Esophagus (tissue), 2 donors: ENCODE measurements at regions not wholly inside any gene's neighbourhood (a gene's known extent, or its start where the extent isn't known, plus 50 kb on each side); places are given as distances from the start of the nearest gene placed in this dataset.

ENCODE experiments used
- H3K27ac ChIP-seq, 2 donors: one replicate each; pipeline ENCODE4 v1.5.1; 2013; ENCODE audit warnings: low read depth in 2 of 2, mild to moderate bottlenecking in 2 of 2, inconsistent platforms in 1 of 2, low read length in 1 of 2, moderate library complexity in 1 of 2
- H3K27me3 ChIP-seq, 2 donors: one replicate each; pipeline ENCODE4 v1.6.1; 2013; ENCODE audit warnings: low read length in 2 of 2, control low read depth in 1 of 2, mild to moderate bottlenecking in 1 of 2; ENCODE audit not compliant: insufficient read depth in 2 of 2, control insufficient read depth in 1 of 2
- H3K36me3 ChIP-seq, 2 donors: one replicate each; pipeline ENCODE4 v1.6.1; 2013; ENCODE audit warnings: low read length in 1 of 2; ENCODE audit not compliant: control insufficient read depth in 2 of 2, insufficient read depth in 2 of 2
- H3K4me1 ChIP-seq, 2 donors: one replicate each; pipeline ENCODE4 v1.6.1; 2013; ENCODE audit warnings: low read length in 1 of 2; ENCODE audit not compliant: control insufficient read depth in 2 of 2, insufficient read depth in 2 of 2
- H3K4me3 ChIP-seq, 2 donors: one replicate each; pipeline ENCODE4 v1.5.1; 2013; ENCODE audit warnings: low read length in 2 of 2, mild to moderate bottlenecking in 2 of 2, low read depth in 1 of 2, moderate library complexity in 1 of 2
- H3K9me3 ChIP-seq, 2 donors: one replicate each; pipeline ENCODE4 v1.6.1; 2013; ENCODE audit warnings: mild to moderate bottlenecking in 2 of 2, low read depth in 1 of 2, low read length in 1 of 2, moderate library complexity in 1 of 2; ENCODE audit not compliant: control insufficient read depth in 2 of 2, insufficient read depth in 1 of 2
- WGBS, 2 donors: extraction: QIAGEN DNeasy Blood & Tissue Kit; methylation state at CpG; one replicate each; pipeline ENCODE4 v1.1.7; 2013; 5-methylcytosine and 5-hydroxymethylcytosine counted together
- donor health status: healthy with polysubstance abuse.
- donor health status: Bipolar disorder and iron deficiency.

DNA sequence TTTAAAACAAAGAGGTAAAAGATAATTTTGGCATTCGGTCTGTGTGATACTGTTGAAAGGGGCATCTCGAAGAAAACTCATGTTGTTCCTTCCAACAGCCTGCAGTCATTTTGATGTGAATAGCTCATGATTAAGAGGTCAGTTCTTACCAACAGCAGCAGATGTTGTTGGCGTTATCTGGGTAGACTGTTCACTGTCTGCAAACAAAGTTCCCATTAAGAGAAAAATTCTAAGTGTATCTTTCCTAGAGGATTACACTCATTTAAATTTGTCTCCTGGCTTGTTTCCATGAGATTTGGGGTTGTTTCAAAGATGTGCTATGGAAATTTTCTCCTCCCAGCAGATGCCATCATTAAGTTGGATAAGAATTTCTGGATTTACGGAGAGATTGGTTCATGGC is 138.2 kb upstream of the RORB start:
- H3K9me3 ChIP-seq, result no peaks in the 10 kb centered on the region
- 68 to 70% methylated on average over 4 of the region's 4 CpGs for WGBS, 2 donors
- H3K4me1 ChIP-seq, result no peaks in the 10 kb centered on the region
- H3K27me3 ChIP-seq, result no peaks in the 10 kb centered on the region
- H3K36me3 ChIP-seq, result no peaks in the 10 kb centered on the region
- H3K4me3 ChIP-seq, result no peak overlapping the region
- no peak overlapping the region for H3K27ac ChIP-seq

DNA sequence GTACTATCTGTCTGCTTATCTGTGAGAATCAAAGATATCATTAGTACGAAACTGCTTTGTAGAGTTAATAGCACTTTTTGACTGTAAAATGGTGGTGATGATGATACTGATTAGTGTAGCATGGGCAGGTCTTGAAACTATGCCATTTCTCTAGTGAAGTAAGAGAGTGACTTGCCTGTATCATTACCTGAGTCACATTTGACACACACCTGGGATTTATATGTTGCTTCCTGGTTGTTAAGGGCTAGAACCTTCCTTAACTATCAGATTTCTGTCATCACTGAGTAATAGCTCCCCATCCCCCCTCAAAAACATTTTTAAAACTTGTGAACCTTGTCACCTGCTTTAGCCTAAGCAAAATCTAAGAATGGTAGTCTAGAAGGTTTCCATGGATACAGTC is 135.6 kb upstream of the RORB start:
- H3K27ac ChIP-seq, result no peak overlapping the region
- no peak overlapping the region for H3K4me3 ChIP-seq
- H3K36me3 ChIP-seq, result no peaks in the 10 kb centered on the region
- WGBS, 2 donors, result 81 to 89% methylated on average over 1 of the region's 1 CpG
- no peaks in the 10 kb centered on the region for H3K4me1 ChIP-seq
- H3K27me3 ChIP-seq, result no peaks in the 10 kb centered on the region
- no peaks in the 10 kb centered on the region for H3K9me3 ChIP-seq

DNA sequence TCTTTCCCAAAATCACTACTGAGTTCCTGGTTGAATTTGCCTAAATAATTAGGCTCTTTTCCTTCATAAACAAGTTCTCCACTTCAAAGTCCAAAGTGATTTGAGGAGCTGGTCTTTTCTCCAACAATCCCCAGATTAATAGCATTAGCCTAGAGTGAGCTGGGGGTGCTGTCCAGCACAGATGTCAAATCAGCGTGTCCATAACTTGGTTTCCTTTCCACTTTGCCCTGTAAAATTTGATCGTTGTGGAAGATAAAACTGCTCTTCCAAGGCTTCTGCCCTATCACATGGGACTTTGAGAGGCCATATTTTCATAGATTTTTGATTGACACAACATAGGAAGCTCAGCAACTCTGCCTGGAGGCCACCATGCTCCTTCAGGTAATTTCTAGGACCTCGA is 134.7 kb upstream of the RORB start:
- Histone ChIP-seq H3K36me3 (no peaks in the 10 kb centered on the region), H3K4me1 (no peaks in the 10 kb centered on the region), H3K9me3 (no peaks in the 10 kb centered on the region), H3K27me3 (no peaks in the 10 kb centered on the region), H3K4me3 (no peak overlapping the region), H3K27ac (no peak overlapping the region)
- WGBS, 2 donors, result 60 to 65% methylated on average over 3 of the region's 3 CpGs

DNA sequence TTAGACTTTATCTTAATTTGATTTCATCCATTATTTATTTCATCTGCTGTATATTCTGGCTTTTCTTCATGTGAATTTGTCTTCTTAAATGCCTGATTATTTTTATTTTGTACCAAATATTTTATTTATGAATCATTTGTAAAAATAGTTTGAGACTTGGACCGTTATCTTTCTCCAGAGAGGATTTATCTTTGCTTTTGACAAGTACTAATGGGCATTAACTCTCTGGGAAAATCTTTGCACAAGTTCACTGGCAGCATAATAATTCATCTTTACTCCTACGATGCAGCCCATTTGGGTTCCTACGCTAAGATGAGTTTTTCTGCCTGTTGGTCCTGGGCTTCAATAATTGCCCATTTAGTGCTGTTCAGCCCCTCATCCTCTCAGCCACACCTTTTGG is 131.0 kb upstream of the RORB start:
- H3K9me3 ChIP-seq, result no peaks in the 10 kb centered on the region
- H3K27me3 ChIP-seq, result no peaks in the 10 kb centered on the region
- H3K27ac ChIP-seq, result no peak overlapping the region
- H3K4me3 ChIP-seq, result no peak overlapping the region
- no peaks in the 10 kb centered on the region for H3K36me3 ChIP-seq
- WGBS, 2 donors, result 65 to 68% methylated on average over 3 of the region's 3 CpGs
- H3K4me1 ChIP-seq, result no peaks in the 10 kb centered on the region

DNA sequence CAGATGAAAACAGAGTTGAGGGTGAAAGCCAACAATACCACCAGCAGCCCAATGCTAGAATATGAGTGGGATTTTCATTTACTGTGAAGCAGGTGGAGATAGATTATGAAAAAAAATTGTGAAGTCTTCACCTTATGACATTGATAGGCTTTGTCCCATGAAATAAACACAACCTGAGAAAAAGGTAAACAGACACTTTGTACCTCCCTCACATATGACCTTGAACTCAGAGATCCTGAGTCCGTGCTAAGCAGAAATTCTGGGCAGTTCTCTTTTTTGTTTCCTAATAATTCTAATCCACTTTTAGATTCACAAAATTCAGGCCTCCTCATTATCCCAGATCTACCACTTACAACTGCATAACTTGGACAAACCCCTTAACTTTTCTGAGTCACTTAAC is 127.3 kb upstream of the RORB start:
- Histone ChIP-seq H3K27me3 (peaks cover 0 to 3% of the 10 kb centered on the region in 2 donors), H3K36me3 (no peaks in the 10 kb centered on the region), H3K4me3 (no peak overlapping the region), H3K27ac (no peak overlapping the region), H3K9me3 (no peaks in the 10 kb centered on the region), H3K4me1 (no peaks in the 10 kb centered on the region)
- 54 to 74% methylated on average over 1 of the region's 1 CpG for WGBS, 2 donors

DNA sequence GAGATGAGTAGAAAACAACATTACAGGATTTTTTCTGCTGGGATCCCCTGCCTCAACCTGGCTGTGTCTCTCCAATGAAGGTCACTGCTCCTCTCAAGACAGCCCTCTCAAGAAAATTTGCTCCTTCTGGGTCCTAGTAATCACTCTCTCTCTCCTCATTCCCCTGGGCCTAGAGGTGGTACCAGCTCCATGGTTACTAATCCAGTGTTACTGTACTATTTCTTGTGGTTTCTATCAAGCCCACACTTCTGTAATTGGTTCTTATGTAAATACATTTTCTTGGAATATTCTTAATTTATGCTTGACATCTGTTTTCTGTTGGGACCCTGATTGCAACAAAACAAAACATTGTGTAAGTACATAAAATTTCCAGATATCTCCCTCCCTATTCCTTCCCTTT is 123.8 kb upstream of the RORB start:
- H3K4me1 ChIP-seq, result no peaks in the 10 kb centered on the region
- peaks cover 0 to 3% of the 10 kb centered on the region in 2 donors for H3K27me3 ChIP-seq
- no peaks in the 10 kb centered on the region for H3K9me3 ChIP-seq
- no peak overlapping the region for H3K4me3 ChIP-seq
- no peak overlapping the region for H3K27ac ChIP-seq
- no peaks in the 10 kb centered on the region for H3K36me3 ChIP-seq

DNA sequence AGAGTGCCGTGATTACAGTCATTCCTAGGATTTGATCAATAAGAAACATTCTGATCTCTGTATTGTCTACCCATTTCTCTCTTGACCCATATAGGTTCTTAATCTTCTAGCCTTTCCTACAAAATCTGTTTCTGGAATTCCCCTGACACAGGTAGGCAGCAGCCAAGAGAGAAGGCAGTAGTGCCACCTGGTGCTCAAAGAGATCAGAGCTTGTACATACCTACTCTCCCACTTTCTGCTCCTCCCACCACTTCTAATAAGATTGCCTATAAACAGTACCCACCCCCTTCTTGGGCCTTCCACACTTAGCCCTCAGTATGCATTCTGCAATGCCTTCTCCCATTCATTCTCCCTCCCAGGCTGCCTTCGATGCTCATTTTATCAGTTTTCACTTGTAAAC is 117.4 kb upstream of the RORB start:
- Histone ChIP-seq H3K36me3 (no peaks in the 10 kb centered on the region), H3K4me3 (no peak overlapping the region), H3K9me3 (no peaks in the 10 kb centered on the region), H3K4me1 (no peaks in the 10 kb centered on the region), H3K27me3 (no peaks in the 10 kb centered on the region), H3K27ac (no peak overlapping the region)
- 37 to 45% methylated on average over 2 of the region's 2 CpGs for WGBS, 2 donors

DNA sequence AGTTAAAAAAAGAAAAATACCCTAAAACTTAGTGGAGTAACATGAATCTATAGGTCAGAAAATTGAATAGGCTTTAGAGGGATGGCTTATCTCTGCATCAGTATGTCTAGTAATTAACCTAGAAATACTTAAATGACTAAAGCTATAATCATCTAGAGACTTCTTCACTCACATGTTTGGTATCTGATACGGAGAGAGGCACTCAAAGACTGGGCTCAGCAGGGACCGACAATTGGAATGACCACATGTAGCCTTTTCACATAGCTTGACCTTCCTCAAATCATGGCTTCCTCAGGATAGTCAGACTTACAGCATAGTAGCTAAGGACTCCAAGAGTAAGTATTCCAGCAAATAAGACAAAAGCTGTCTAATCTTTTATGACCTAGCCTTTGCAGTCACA is 105.3 kb upstream of the RORB start:
- H3K36me3 ChIP-seq, result no peaks in the 10 kb centered on the region
- H3K27me3 ChIP-seq, result no peaks in the 10 kb centered on the region
- no peak overlapping the region for H3K27ac ChIP-seq
- H3K4me1 ChIP-seq, result no peaks in the 10 kb centered on the region
- H3K4me3 ChIP-seq, result no peak overlapping the region
- no peaks in the 10 kb centered on the region for H3K9me3 ChIP-seq
- 92 to 93% methylated on average over 2 of the region's 2 CpGs for whole genome bisulfite sequencing, 2 donors

DNA sequence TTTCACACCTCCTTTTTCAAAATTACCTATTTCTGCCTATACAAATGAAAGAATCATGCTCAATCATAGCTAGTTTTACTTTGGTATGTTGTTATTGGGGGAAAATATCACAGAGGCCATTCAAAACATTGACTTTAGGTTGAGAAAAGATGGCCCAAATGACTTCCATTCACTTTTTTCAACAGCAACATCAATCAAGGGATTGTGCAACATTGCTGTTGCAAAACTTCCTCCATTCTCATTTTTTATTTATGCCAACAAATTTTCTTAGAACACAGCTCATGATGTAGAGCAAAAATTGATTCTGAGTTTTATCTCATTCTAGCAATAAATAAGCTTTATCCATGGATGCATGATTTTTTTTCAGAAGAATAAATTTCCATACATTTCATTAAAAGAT is 93.6 kb upstream of the RORB start:
- H3K27ac ChIP-seq, result no peak overlapping the region
- H3K9me3 ChIP-seq, result no peaks in the 10 kb centered on the region
- no peaks in the 10 kb centered on the region for H3K4me1 ChIP-seq
- no peak overlapping the region for H3K4me3 ChIP-seq
- H3K36me3 ChIP-seq, result no peaks in the 10 kb centered on the region
- no peaks in the 10 kb centered on the region for H3K27me3 ChIP-seq

DNA sequence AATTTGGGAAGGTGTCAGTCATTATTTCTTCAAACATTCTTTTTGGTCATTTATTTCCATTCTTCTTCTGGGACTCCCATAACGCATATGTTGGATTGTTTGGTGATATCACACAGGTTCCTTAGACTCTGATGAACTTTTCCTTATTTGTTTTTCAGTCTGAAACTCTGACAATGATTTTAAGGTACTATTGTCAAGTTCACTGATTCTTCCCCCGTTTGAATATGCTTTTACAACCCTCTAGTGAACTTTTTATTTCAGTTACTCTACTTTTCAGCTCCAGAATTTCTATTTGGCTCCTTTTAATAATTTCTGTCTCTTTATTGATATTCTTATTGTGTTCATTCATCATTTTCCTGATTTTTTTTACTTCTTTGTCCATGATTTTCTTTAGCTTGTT is 92.5 kb upstream of the RORB start:
- H3K36me3 ChIP-seq, result no peaks in the 10 kb centered on the region
- H3K9me3 ChIP-seq, result no peaks in the 10 kb centered on the region
- no peak overlapping the region for H3K4me3 ChIP-seq
- no peaks in the 10 kb centered on the region for H3K4me1 ChIP-seq
- H3K27me3 ChIP-seq, result no peaks in the 10 kb centered on the region
- no peak overlapping the region for H3K27ac ChIP-seq
- WGBS, 2 donors, result 75 to 80% methylated on average over 2 of the region's 2 CpGs
